ENCODE measurements at regions not wholly inside any gene's neighbourhood (a gene's known extent, or its start where the extent isn't known, plus 50 kb on each side); places are given as distances from the start of the nearest gene placed in this dataset.

GRCh38 chr14:52153939-52154338 is 85.1 kb upstream of the NID2 start:
- FAIRE-seq (no peak), DNase-seq (ENCODE audit: low read depth) (no peak)
- Histone ChIP-seq H3K36me3 (ENCODE audit: insufficient read depth, low read length) (no peaks in the 10 kb centered on the region), H2AFZ (ENCODE audit: low read depth, low read length) (no peak overlapping the region), H4K20me1 (ENCODE audit: insufficient read depth, low read length) (no peaks in the 10 kb centered on the region), H3K4me2 (ENCODE audit: low read length) (no peak overlapping the region), H3K79me2 (ENCODE audit: insufficient read depth, low read length) (no peaks in the 10 kb centered on the region), H3K9ac (ENCODE audit: low read length) (no peak overlapping the region), H3K27me3 (ENCODE audit: insufficient read depth, low read length) (peaks cover 4% of the 10 kb centered on the region), H3K9me3 (ENCODE audit: insufficient read depth, low read depth, low read length) (no peaks in the 10 kb centered on the region), H3K27ac (ENCODE audit: low read depth, low read length) (no peak overlapping the region), H3K4me1 (ENCODE audit: insufficient read depth, low read length) (no peaks in the 10 kb centered on the region), H3K4me3 (ENCODE audit: insufficient read depth, low read depth, low read length) (no peak overlapping the region)
- peaks cover 10% of the 10 kb centered on the region for H3K27me3 Mint-ChIP-seq (ENCODE audit: low read depth, unreplicated experiment)
- no peaks in the 10 kb centered on the region for H3K4me1 Mint-ChIP-seq (ENCODE audit: low read depth, unreplicated experiment)
- peaks cover 2% of the 10 kb centered on the region for H3K9me3 Mint-ChIP-seq (ENCODE audit: unreplicated experiment)
- TF ChIP-seq EZH2 (IDR thresholded peaks at IDR 0.05; ENCODE audit: insufficient read depth, low read length) = no peak
- TF ChIP-seq CTCF (IDR thresholded peaks at IDR 0.05; ENCODE audit: insufficient read depth, low read depth, low read length) = no peak
- no peaks in the 10 kb centered on the region for H3K36me3 Mint-ChIP-seq (ENCODE audit: low read depth, unreplicated experiment)
- no peak overlapping the region for H3K4me3 Mint-ChIP-seq (ENCODE audit: unreplicated experiment)
- no peak overlapping the region for H3K27ac Mint-ChIP-seq (ENCODE audit: unreplicated experiment)

- no peak overlapping the region for H3K27ac Mint-ChIP-seq (ENCODE audit: unreplicated experiment)
- Histone ChIP-seq H3K4me1 (ENCODE audit: insufficient read depth, low read length) (no peaks in the 10 kb centered on the region), H2AFZ (ENCODE audit: low read depth, low read length) (no peak overlapping the region), H3K27me3 (ENCODE audit: insufficient read depth, low read length) (peaks cover 11% of the 10 kb centered on the region), H3K9ac (ENCODE audit: low read length) (no peak overlapping the region), H3K9me3 (ENCODE audit: insufficient read depth, low read depth, low read length) (no peaks in the 10 kb centered on the region), H3K36me3 (ENCODE audit: insufficient read depth, low read length) (no peaks in the 10 kb centered on the region), H3K4me3 (ENCODE audit: insufficient read depth, low read depth, low read length) (no peak overlapping the region), H3K27ac (ENCODE audit: low read depth, low read length) (no peak overlapping the region), H3K4me2 (ENCODE audit: low read length) (no peak overlapping the region), H4K20me1 (ENCODE audit: insufficient read depth, low read length) (no peaks in the 10 kb centered on the region), H3K79me2 (ENCODE audit: insufficient read depth, low read length) (no peaks in the 10 kb centered on the region)
- peaks cover 7% of the 10 kb centered on the region for H3K27me3 Mint-ChIP-seq (ENCODE audit: low read depth, unreplicated experiment)
- H3K9me3 Mint-ChIP-seq (ENCODE audit: unreplicated experiment) = peaks cover 2% of the 10 kb centered on the region
- no peak overlapping the region for H3K4me3 Mint-ChIP-seq (ENCODE audit: unreplicated experiment)
- DNase-seq (ENCODE audit: low read depth) (no peak), FAIRE-seq (no peak)
- no peaks in the 10 kb centered on the region for H3K4me1 Mint-ChIP-seq (ENCODE audit: low read depth, unreplicated experiment)
- TF ChIP-seq EZH2 (IDR thresholded peaks at IDR 0.05; ENCODE audit: insufficient read depth, low read length) = no peak
- TF ChIP-seq CTCF (IDR thresholded peaks at IDR 0.05; ENCODE audit: insufficient read depth, low read depth, low read length) = no peak
- no peaks in the 10 kb centered on the region for H3K36me3 Mint-ChIP-seq (ENCODE audit: low read depth, unreplicated experiment)
These were observed 81.3 kb upstream of the NID2 start for GRCh38 chr14:52150162-52150561.

- no peak overlapping the region for H3K9ac ChIP-seq (ENCODE audit: low read length)
- H3K4me2 ChIP-seq (ENCODE audit: low read length) = no peak overlapping the region
- H3K4me1 Mint-ChIP-seq (ENCODE audit: low read depth, unreplicated experiment) = no peaks in the 10 kb centered on the region
- DNase-seq (ENCODE audit: low read depth) = no peak
- no peak overlapping the region for H3K4me3 Mint-ChIP-seq (ENCODE audit: unreplicated experiment)
- H3K36me3 Mint-ChIP-seq (ENCODE audit: low read depth, unreplicated experiment) = no peaks in the 10 kb centered on the region
- no peaks in the 10 kb centered on the region for H3K79me2 ChIP-seq (ENCODE audit: insufficient read depth, low read length)
- peaks cover 11% of the 10 kb centered on the region for H3K27me3 ChIP-seq (ENCODE audit: insufficient read depth, low read length)
- FAIRE-seq = no peak
- no peak overlapping the region for H3K27ac Mint-ChIP-seq (ENCODE audit: unreplicated experiment)
- no peak overlapping the region for H3K27ac ChIP-seq (ENCODE audit: low read depth, low read length)
- H4K20me1 ChIP-seq (ENCODE audit: insufficient read depth, low read length) = no peaks in the 10 kb centered on the region
- no peaks in the 10 kb centered on the region for H3K4me1 ChIP-seq (ENCODE audit: insufficient read depth, low read length)
- H3K27me3 Mint-ChIP-seq (ENCODE audit: low read depth, unreplicated experiment) = peaks cover 7% of the 10 kb centered on the region
- H3K9me3 ChIP-seq (ENCODE audit: insufficient read depth, low read depth, low read length) = no peaks in the 10 kb centered on the region
- H2AFZ ChIP-seq (ENCODE audit: low read depth, low read length) = no peak overlapping the region
- H3K36me3 ChIP-seq (ENCODE audit: insufficient read depth, low read length) = no peaks in the 10 kb centered on the region
- no peak overlapping the region for H3K4me3 ChIP-seq (ENCODE audit: insufficient read depth, low read depth, low read length)
- H3K9me3 Mint-ChIP-seq (ENCODE audit: unreplicated experiment) = peaks cover 5% of the 10 kb centered on the region
- TF ChIP-seq CTCF (IDR thresholded peaks at IDR 0.05; ENCODE audit: insufficient read depth, low read depth, low read length) (no peak), EZH2 (IDR thresholded peaks at IDR 0.05; ENCODE audit: insufficient read depth, low read length) (no peak)
These were observed 79.5 kb upstream of the NID2 start for GRCh38 chr14:52148371-52148770.
